22Rv1 (cell line): ENCODE measurements at regions not wholly inside any gene's neighbourhood (a gene's known extent, or its start where the extent isn't known, plus 50 kb on each side); places are given as distances from the start of the nearest gene placed in this dataset.

Source experiments
- CTCF ChIP-seq: fragments of 450-650 bp; IDR thresholded peaks from 2 replicates; pipeline ENCODE4 v1.5.1; 2017; ENCODE audit warnings: mild to moderate bottlenecking
- ZFX ChIP-seq: fragments of 450-650 bp; IDR thresholded peaks from 2 replicates; pipeline ENCODE4 v1.6.1; 2017; ENCODE audit warnings: antibody characterized with exemption, borderline replicate concordance

- TF ChIP-seq CTCF (no peak), ZFX (no peak)
Measured at GRCh38 chr10:10911471-10911921, 106.2 kb upstream of the CELF2 start.
